ENCODE measurements at regions not wholly inside any gene's neighbourhood (a gene's known extent, or its start where the extent isn't known, plus 50 kb on each side); places are given as distances from the start of the nearest gene placed in this dataset.
A peak's percentile ranks its signal among the peaks of the same experiment; 100 is the strongest.

GRCh38 chr12:75724307-75724927 lies 213.0 kb upstream of the KRR1 start:
- Histone ChIP-seq H3K4me3 (no peak overlapping the region), H3K27ac (no peak overlapping the region), H3K4me1 (replicated peaks in 1 of 2) (peaks cover 43% of the 10 kb centered on the region in 2 donors)
- WGBS, 10 experiments = 87 to 98% (median 92%) methylated on average over 3 to 10 of the region's 11 CpGs; no CpG with 5 or more reads in 2 of the 10 experiments
- in situ Hi-C loops (cut with MboI; ENCODE audit: low pct_unique_long_range_greater_than_20kb in 2 of 9, low sequenced_read_pairs in 9 of 9, unreplicated experiment in 9 of 9) = no loop called here
- no peak for ATAC-seq (replicated peaks in 6 of 8)

- Histone ChIP-seq H3K27ac (no peak overlapping the region), H3K4me1 (replicated peaks in 1 of 2) (peaks cover 43% of the 10 kb centered on the region in 2 donors), H3K4me3 (no peak overlapping the region)
- 4 to 76% (median 26%) methylated on average over 2 to 5 of the region's 5 CpGs for WGBS, 10 experiments
- in situ Hi-C loops (cut with MboI; ENCODE audit: low pct_unique_long_range_greater_than_20kb in 2 of 9, low sequenced_read_pairs in 9 of 9, unreplicated experiment in 9 of 9) = no loop called here
- peak in 7 of 8 experiments; percentile 22 to 76 (median 64) for ATAC-seq (replicated peaks in 6 of 8)
These were observed 211.3 kb upstream of the KRR1 start for GRCh38 chr12:75722714-75723200.

- H3K4me3 ChIP-seq = no peak overlapping the region
- in situ Hi-C loops (cut with MboI; ENCODE audit: low pct_unique_long_range_greater_than_20kb in 2 of 9, low sequenced_read_pairs in 9 of 9, unreplicated experiment in 9 of 9) = no loop called here
- 29 to 100% (median 75%) methylated on average over 1 to 2 of the region's 2 CpGs; no CpG with 5 or more reads in 3 of the 10 experiments for WGBS, 10 experiments
- no peak for ATAC-seq (replicated peaks in 6 of 8)
- H3K4me1 ChIP-seq (replicated peaks in 1 of 2) = peaks cover 43% of the 10 kb centered on the region in 2 donors
- H3K27ac ChIP-seq = no peak overlapping the region
These were observed 210.4 kb upstream of the KRR1 start for GRCh38 chr12:75721796-75722195.

GRCh38 chr12:75720812-75721641 lies 209.6 kb upstream of the KRR1 start:
- Histone ChIP-seq H3K4me1 (replicated peaks in 1 of 2) (peaks cover 43 to 46% of the 10 kb centered on the region in 2 donors), H3K27ac (no peak overlapping the region), H3K4me3 (no peak overlapping the region)
- WGBS, 10 experiments = 0 to 67% (median 21%) methylated on average over 1 to 5 of the region's 6 CpGs
- in situ Hi-C loops (cut with MboI; ENCODE audit: low pct_unique_long_range_greater_than_20kb in 2 of 9, low sequenced_read_pairs in 9 of 9, unreplicated experiment in 9 of 9) = no loop called here
- peak in 7 of 8 experiments; percentile 9 to 53 (median 11) for ATAC-seq (replicated peaks in 6 of 8)

- no peak for ATAC-seq (replicated peaks in 6 of 8)
- in situ Hi-C loops (cut with MboI; ENCODE audit: low pct_unique_long_range_greater_than_20kb in 2 of 9, low sequenced_read_pairs in 9 of 9, unreplicated experiment in 9 of 9) = no loop called here
These were observed 206.5 kb upstream of the KRR1 start for GRCh38 chr12:75717902-75718301.

GRCh38 chr12:75716291-75717025 lies 205.0 kb upstream of the KRR1 start:
- H3K4me3 ChIP-seq = no peak overlapping the region
- no peak overlapping the region for H3K27ac ChIP-seq
- WGBS, 10 experiments = 33 to 89% (median 58%) methylated on average over 1 to 5 of the region's 5 CpGs; no CpG with 5 or more reads in 2 of the 10 experiments
- ATAC-seq (replicated peaks in 6 of 8) = no peak
- in situ Hi-C loops (cut with MboI; ENCODE audit: low pct_unique_long_range_greater_than_20kb in 2 of 9, low sequenced_read_pairs in 9 of 9, unreplicated experiment in 9 of 9) = no loop called here
- peaks cover 10 to 16% of the 10 kb centered on the region in 2 donors for H3K4me1 ChIP-seq (replicated peaks in 1 of 2)

More at GRCh38 chr12:75717902-75718301, 206.5 kb upstream of the KRR1 start:
- Histone ChIP-seq H3K4me3 (no peak overlapping the region), H3K4me1 (replicated peaks in 1 of 2) (peaks cover 22 to 30% of the 10 kb centered on the region in 2 donors), H3K27ac (no peak overlapping the region)

GRCh38 chr12:75715682-75716081 lies 204.3 kb upstream of the KRR1 start:
- WGBS, 10 experiments = 88 to 100% (median 96%) methylated on average over 3 to 6 of the region's 6 CpGs
- in situ Hi-C loops (cut with MboI; ENCODE audit: low pct_unique_long_range_greater_than_20kb in 2 of 9, low sequenced_read_pairs in 9 of 9, unreplicated experiment in 9 of 9) = no loop called here
- Histone ChIP-seq H3K4me3 (no peak overlapping the region), H3K27ac (no peak overlapping the region), H3K4me1 (replicated peaks in 1 of 2) (peaks cover 6 to 8% of the 10 kb centered on the region in 2 donors)
- no peak for ATAC-seq (replicated peaks in 6 of 8)

- no peak for ATAC-seq (replicated peaks in 6 of 8)
- Histone ChIP-seq H3K4me1 (replicated peaks in 1 of 2) (peaks cover 4 to 5% of the 10 kb centered on the region in 2 donors), H3K27ac (no peak overlapping the region), H3K4me3 (no peak overlapping the region)
- in situ Hi-C loops (cut with MboI; ENCODE audit: low pct_unique_long_range_greater_than_20kb in 2 of 9, low sequenced_read_pairs in 9 of 9, unreplicated experiment in 9 of 9) = no loop called here
- 96 to 100% (median 98%) methylated on average over 4 of the region's 4 CpGs; no CpG with 5 or more reads in 2 of the 10 experiments for WGBS, 10 experiments
These were observed 203.9 kb upstream of the KRR1 start for GRCh38 chr12:75715323-75715644.

- WGBS, 10 experiments = 55 to 100% (median 81%) methylated on average over 1 to 2 of the region's 2 CpGs; no CpG with 5 or more reads in 1 of the 10 experiments
- in situ Hi-C loops (cut with MboI; ENCODE audit: low pct_unique_long_range_greater_than_20kb in 2 of 9, low sequenced_read_pairs in 9 of 9, unreplicated experiment in 9 of 9) = no loop called here
- H3K27ac ChIP-seq = no peak overlapping the region
- no peak for ATAC-seq (replicated peaks in 6 of 8)
- no peak overlapping the region for H3K4me3 ChIP-seq
- peaks cover 3 to 5% of the 10 kb centered on the region in 2 donors for H3K4me1 ChIP-seq (replicated peaks in 1 of 2)
These were observed 203.3 kb upstream of the KRR1 start for GRCh38 chr12:75714462-75715322.

GRCh38 chr12:75713434-75713833 lies 202.0 kb upstream of the KRR1 start:
- ATAC-seq (replicated peaks in 6 of 8) = no peak
- in situ Hi-C loops (cut with MboI; ENCODE audit: low pct_unique_long_range_greater_than_20kb in 2 of 9, low sequenced_read_pairs in 9 of 9, unreplicated experiment in 9 of 9) = no loop called here
- Histone ChIP-seq H3K27ac (no peak overlapping the region), H3K4me3 (no peak overlapping the region), H3K4me1 (replicated peaks in 1 of 2) (peaks cover 3 to 5% of the 10 kb centered on the region in 2 donors)
- WGBS, 10 experiments = 44 to 100% (median 93%) methylated on average over 1 to 3 of the region's 3 CpGs

- in situ Hi-C loops (cut with MboI; ENCODE audit: low pct_unique_long_range_greater_than_20kb in 2 of 9, low sequenced_read_pairs in 9 of 9, unreplicated experiment in 9 of 9) = no loop called here
- peaks cover 3 to 5% of the 10 kb centered on the region in 2 donors for H3K4me1 ChIP-seq (replicated peaks in 1 of 2)
- peak in 1 of 8 experiments; percentile 23 for ATAC-seq (replicated peaks in 6 of 8)
These were observed 200.8 kb upstream of the KRR1 start for GRCh38 chr12:75712223-75712622.

GRCh38 chr12:75711271-75711670 lies 199.9 kb upstream of the KRR1 start:
- ATAC-seq (replicated peaks in 6 of 8) = no peak
- Histone ChIP-seq H3K27ac (no peak overlapping the region), H3K4me3 (no peak overlapping the region), H3K4me1 (replicated peaks in 1 of 2) (peaks cover 5% of the 10 kb centered on the region in 2 donors)
- in situ Hi-C loops (cut with MboI; ENCODE audit: low pct_unique_long_range_greater_than_20kb in 2 of 9, low sequenced_read_pairs in 9 of 9, unreplicated experiment in 9 of 9) = no loop called here
- 40 to 100% (median 92%) methylated on average over 1 to 2 of the region's 2 CpGs; no CpG with 5 or more reads in 4 of the 10 experiments for WGBS, 10 experiments

More at GRCh38 chr12:75712223-75712622, 200.8 kb upstream of the KRR1 start:
- Histone ChIP-seq H3K4me3 (no peak overlapping the region), H3K27ac (no peak overlapping the region)
